ENCODE measurements at regions not wholly inside any gene's neighbourhood (a gene's known extent, or its start where the extent isn't known, plus 50 kb on each side); places are given as distances from the start of the nearest gene placed in this dataset.

- TF ChIP-seq, protein P1, sequence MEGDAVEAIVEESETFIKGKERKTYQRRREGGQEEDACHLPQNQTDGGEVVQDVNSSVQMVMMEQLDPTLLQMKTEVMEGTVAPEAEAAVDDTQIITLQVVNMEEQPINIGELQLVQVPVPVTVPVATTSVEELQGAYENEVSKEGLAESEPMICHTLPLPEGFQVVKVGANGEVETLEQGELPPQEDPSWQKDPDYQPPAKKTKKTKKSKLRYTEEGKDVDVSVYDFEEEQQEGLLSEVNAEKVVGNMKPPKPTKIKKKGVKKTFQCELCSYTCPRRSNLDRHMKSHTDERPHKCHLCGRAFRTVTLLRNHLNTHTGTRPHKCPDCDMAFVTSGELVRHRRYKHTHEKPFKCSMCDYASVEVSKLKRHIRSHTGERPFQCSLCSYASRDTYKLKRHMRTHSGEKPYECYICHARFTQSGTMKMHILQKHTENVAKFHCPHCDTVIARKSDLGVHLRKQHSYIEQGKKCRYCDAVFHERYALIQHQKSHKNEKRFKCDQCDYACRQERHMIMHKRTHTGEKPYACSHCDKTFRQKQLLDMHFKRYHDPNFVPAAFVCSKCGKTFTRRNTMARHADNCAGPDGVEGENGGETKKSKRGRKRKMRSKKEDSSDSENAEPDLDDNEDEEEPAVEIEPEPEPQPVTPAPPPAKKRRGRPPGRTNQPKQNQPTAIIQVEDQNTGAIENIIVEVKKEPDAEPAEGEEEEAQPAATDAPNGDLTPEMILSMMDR (IDR thresholded peaks at IDR 0.05), result no peak
- no peak for TF ChIP-seq POLR2A (IDR thresholded peaks at IDR 0.05; ENCODE audit: low read depth)
- no peak for TF ChIP-seq POLR2AphosphoS5 (IDR thresholded peaks at IDR 0.05)
- TF ChIP-seq EP300 (IDR thresholded peaks at IDR 0.05), result no peak
Measured at GRCh38 chr13:75092143-75092542, 389.8 kb downstream of the TBC1D4 start.
